Left lobe of liver (tissue), 2 donors: ENCODE measurements at regions not wholly inside any gene's neighbourhood (a gene's known extent, or its start where the extent isn't known, plus 50 kb on each side); places are given as distances from the start of the nearest gene placed in this dataset.

ENCODE experiments used
- ATAC-seq: fragments of 200-7000 bp; cut with Tn5 transposase; one replicate; pipeline ENCODE4 v1.9.1; 2020; ENCODE audit warnings: mild to moderate bottlenecking, moderate library complexity
- DNase-seq: peaks from one replicate; pipeline ENCODE4 v3.0.0-alpha.2; 2020; ENCODE audit warnings: low spot score
- donor health status: DM: no; HTN: no; CAD: no; lungs with moderate emphysema.
- donor health status: DM: no; HTN: yes; CAD: no.

DNA sequence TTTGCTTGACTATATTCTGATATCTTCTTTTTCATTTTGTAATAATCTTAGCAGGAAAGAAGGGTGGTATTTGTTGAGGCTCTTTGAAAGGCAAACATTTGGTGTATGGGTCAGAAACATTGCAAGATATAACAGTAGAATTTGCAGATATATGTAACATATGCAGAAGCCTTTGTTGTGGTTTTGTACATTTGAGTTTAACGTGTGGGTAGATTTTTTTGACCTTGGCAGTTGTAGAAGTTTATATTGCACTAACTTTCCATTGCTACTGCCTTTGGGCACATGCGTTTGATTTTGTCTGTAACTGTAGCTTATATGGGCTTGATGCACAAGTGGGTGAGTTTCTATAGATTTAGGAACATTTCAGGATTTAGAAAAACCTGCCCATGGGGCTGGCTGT, 78.5 kb upstream of the SPRY2 start:
- ATAC-seq (no peak), DNase-seq (no peak)

DNA sequence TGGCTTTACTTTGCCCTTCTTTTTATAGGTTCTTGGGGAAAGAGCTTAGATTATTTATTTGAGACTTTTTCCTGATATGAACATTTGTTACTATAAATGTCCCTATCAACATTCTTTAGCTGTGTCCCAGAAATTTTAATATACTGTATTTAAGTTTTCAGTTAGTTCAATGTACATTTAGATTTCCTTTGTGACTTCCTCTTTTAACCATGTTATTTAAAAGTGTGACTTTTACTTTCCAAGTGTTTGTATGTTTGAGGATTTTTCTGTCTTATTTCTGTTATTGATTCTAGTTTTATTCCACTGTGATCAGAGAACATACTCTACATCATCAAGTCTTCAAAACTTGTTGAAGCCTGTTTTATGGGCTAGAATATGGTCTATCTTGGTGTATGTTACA, 72.7 kb upstream of the SPRY2 start:
- DNase-seq (no peak), ATAC-seq (no peak)

DNA sequence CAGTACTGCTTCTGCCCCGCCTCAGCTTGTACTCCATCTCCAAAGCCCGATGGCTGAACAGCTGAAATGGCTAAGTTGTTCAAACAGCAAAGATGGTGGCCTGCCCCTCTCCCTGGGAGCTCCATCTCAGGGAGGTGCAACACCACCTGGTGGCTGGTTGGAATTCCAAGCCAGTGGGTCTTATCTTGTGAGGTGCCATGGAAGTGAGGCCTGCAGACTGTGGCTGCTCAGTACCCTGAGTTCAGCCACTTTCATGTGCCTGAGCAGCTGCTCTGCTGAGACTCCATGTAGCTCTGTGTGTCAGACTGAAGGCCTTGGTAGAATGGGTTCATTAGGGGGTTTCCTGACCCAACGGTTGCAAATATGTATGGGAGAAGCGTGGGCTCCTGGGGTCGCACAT, 67.3 kb upstream of the SPRY2 start:
- ATAC-seq = no peak

DNA sequence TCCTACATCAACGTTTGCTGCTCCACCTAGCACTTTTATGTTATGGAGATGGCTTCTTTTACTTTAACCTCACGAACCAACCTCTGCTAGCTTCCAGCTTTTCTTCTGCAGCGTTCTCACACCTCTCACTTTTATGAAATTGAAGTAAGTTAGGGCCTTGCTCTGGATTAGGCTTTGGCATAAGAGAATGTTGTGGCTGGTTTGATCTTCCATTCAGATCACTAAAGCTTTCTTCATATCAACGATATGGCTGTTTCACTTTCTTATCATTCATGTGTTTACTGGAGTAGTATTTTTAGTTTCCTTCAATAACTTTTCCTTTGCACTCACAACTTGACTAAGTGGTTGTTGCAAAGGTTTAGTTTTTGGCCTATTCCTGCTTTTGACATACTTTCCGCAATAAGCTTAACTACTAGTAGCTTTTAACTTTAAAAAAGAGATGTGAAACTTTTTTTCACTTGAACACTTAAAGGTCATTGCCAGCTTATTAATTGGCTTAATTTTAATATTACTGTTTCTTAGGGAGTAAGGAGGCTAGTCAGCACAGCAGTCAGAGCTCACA, 60.0 kb upstream of the SPRY2 start:
- ATAC-seq (no peak), DNase-seq (no peak)

More for the DNA sequence above, 67.3 kb upstream of the SPRY2 start:
- DNase-seq = no peak

DNA sequence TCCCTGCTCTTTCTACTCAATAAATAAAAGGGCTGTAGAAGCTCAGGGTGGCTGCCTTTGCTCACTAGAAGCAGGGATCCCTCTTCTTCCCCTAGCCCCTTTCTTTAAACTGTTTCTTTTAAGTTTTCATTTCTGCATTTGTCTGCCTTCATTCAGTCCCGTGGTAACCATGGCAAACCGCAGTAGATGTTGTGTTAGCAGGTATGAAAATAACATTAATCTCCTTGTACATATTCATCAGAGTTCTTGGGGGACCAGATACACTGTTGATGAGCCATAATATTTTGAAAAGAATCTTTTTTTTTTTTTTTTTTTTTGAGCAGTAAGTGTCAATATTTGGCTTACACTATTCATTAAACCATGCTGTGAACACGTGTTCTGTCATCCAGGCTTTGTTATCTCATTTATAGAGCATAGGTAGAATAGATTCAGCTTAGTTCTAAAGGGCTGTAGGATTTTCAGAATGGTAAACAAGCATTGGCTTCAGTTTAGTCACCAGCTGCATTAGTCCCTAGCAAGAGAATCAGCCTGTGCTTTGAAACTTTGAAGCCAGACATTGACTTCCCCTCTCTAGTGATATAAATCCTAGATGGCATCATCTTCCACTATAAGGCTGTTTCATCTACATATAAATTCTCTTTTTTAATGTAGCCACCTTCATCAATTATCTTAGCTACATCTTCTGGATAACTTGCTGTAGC, 59.4 kb upstream of the SPRY2 start:
- ATAC-seq = no peak
- DNase-seq = no peak

DNA sequence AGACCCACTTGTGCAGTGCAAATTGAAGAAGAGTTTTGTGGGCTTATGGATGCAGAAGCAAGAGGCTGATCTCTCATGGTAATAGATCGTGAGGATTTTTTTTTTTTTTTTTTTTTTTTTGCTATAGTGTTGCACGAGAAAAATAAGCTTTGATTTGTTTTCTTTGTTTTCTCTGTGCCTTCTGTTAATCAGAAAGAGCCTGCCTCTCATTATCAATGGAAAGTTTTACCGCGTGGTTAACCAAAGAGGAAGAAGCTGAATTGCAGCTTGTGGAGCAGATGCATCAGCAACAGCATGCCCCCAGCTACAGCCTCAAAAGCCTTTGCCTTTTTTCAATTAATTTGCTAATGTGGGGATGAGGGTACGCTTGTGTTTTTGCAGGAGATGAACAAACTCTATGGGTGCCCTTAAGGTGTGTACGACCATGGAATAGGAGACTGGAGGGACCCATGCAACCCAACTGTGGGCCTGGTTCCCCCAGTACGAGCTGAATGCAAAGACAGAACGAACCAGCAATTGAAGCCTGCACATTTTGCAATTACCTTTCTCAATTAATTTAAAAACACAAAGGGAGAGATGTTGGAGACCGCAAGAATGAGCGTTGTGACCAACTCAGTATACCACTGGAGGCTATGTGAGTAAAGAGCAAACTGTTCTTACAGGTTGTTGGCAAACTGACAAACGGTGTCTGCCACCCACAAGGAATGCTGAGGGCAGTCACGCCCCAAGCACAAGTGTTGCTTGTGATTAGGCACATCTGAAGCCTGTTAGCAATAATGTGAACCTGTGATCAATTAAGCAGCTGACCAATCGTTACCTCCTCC, 58.6 kb upstream of the SPRY2 start:
- DNase-seq (no peak), ATAC-seq (no peak)
